ENCODE measurements at regions not wholly inside any gene's neighbourhood (a gene's known extent, or its start where the extent isn't known, plus 50 kb on each side); places are given as distances from the start of the nearest gene placed in this dataset.
A peak's percentile ranks its signal among the peaks of the same experiment; 100 is the strongest.

GRCh38 chr1:48164571-48164970 is 57.9 kb upstream of the SLC5A9 start:
- no peak for DNase-seq (ENCODE audit: low read depth in 2 of 2)

- no peak for DNase-seq (ENCODE audit: low read depth in 2 of 2)
Measured at GRCh38 chr1:48160486-48161132, 61.9 kb upstream of the SLC5A9 start.

- DNase-seq (ENCODE audit: low read depth in 2 of 2) = no peak
Measured at GRCh38 chr1:48139275-48139674, 83.2 kb upstream of the SLC5A9 start.

- DNase-seq (ENCODE audit: low read depth in 2 of 2) = no peak
Measured at GRCh38 chr1:48127735-48128685, 94.5 kb upstream of the SLC5A9 start.

- no peak for DNase-seq (ENCODE audit: low read depth in 2 of 2)
Measured at GRCh38 chr1:48123647-48124046, 98.9 kb upstream of the SLC5A9 start.

- no peak for DNase-seq (ENCODE audit: low read depth in 2 of 2)
Measured at GRCh38 chr1:48121955-48122354, 100.6 kb upstream of the SLC5A9 start.

GRCh38 chr1:48120621-48121020 is 101.9 kb upstream of the SLC5A9 start:
- DNase-seq (ENCODE audit: low read depth in 2 of 2) = no peak

- no peak for DNase-seq (ENCODE audit: low read depth in 2 of 2)
Measured at GRCh38 chr1:48115835-48116234, 106.7 kb upstream of the SLC5A9 start.

- no peak for DNase-seq (ENCODE audit: low read depth in 2 of 2)
Measured at GRCh38 chr1:48114596-48115382, 107.7 kb upstream of the SLC5A9 start.

- peak; percentile 62 to 74 for DNase-seq (ENCODE audit: low read depth in 2 of 2)
Measured at GRCh38 chr1:48109390-48110013, 112.3 kb upstream of the TRABD2B start.

- no peak for DNase-seq (ENCODE audit: low read depth in 2 of 2)
Measured at GRCh38 chr1:48107516-48107915, 110.3 kb upstream of the TRABD2B start.

GRCh38 chr1:48106049-48106448 is 108.9 kb upstream of the TRABD2B start:
- no peak for DNase-seq (ENCODE audit: low read depth in 2 of 2)

GRCh38 chr1:48105165-48105564 is 108.0 kb upstream of the TRABD2B start:
- DNase-seq (ENCODE audit: low read depth in 2 of 2) = no peak

GRCh38 chr1:48103495-48103894 is 106.3 kb upstream of the TRABD2B start:
- DNase-seq (ENCODE audit: low read depth in 2 of 2) = no peak

GRCh38 chr1:48102766-48103165 is 105.6 kb upstream of the TRABD2B start:
- DNase-seq (ENCODE audit: low read depth in 2 of 2) = no peak

GRCh38 chr1:48099072-48099773 is 102.0 kb upstream of the TRABD2B start:
- no peak for DNase-seq (ENCODE audit: low read depth in 2 of 2)

- peak; percentile 45 to 69 for DNase-seq (ENCODE audit: low read depth in 2 of 2)
Measured at GRCh38 chr1:48093696-48094528, 96.7 kb upstream of the TRABD2B start.

GRCh38 chr1:48093147-48093546 is 96.0 kb upstream of the TRABD2B start:
- DNase-seq (ENCODE audit: low read depth in 2 of 2) = no peak

- DNase-seq (ENCODE audit: low read depth in 2 of 2) = no peak
Measured at GRCh38 chr1:48092401-48092800, 95.2 kb upstream of the TRABD2B start.

- DNase-seq (ENCODE audit: low read depth in 2 of 2) = no peak
Measured at GRCh38 chr1:48089356-48089891, 92.2 kb upstream of the TRABD2B start.
